ENCODE measurements at regions not wholly inside any gene's neighbourhood (a gene's known extent, or its start where the extent isn't known, plus 50 kb on each side); places are given as distances from the start of the nearest gene placed in this dataset.

DNA sequence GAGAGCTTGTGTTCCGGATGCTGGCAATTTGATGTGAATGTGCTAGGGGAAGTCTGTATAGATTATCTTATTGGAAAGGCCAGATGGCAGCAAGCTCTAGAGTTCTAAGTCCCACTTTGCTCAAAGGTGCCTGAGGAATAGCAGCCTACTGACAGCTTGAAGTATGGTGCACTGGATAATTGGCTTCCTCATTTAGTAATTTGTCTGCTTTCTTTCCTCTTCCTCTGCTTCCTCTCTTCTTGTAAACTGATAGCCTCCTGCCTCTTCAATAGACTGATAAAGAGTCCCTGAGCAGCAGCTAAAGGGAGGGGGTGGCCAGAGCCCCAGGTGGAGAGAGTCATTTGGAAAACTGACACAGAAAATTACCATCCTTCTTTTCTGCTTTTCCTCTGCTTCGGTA is 177.3 kb downstream of the FGF1 start:
- TF ChIP-seq, protein P1, sequence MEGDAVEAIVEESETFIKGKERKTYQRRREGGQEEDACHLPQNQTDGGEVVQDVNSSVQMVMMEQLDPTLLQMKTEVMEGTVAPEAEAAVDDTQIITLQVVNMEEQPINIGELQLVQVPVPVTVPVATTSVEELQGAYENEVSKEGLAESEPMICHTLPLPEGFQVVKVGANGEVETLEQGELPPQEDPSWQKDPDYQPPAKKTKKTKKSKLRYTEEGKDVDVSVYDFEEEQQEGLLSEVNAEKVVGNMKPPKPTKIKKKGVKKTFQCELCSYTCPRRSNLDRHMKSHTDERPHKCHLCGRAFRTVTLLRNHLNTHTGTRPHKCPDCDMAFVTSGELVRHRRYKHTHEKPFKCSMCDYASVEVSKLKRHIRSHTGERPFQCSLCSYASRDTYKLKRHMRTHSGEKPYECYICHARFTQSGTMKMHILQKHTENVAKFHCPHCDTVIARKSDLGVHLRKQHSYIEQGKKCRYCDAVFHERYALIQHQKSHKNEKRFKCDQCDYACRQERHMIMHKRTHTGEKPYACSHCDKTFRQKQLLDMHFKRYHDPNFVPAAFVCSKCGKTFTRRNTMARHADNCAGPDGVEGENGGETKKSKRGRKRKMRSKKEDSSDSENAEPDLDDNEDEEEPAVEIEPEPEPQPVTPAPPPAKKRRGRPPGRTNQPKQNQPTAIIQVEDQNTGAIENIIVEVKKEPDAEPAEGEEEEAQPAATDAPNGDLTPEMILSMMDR (conservative IDR thresholded peaks at IDR 0.05; ENCODE audit: low read length), result no peak

DNA sequence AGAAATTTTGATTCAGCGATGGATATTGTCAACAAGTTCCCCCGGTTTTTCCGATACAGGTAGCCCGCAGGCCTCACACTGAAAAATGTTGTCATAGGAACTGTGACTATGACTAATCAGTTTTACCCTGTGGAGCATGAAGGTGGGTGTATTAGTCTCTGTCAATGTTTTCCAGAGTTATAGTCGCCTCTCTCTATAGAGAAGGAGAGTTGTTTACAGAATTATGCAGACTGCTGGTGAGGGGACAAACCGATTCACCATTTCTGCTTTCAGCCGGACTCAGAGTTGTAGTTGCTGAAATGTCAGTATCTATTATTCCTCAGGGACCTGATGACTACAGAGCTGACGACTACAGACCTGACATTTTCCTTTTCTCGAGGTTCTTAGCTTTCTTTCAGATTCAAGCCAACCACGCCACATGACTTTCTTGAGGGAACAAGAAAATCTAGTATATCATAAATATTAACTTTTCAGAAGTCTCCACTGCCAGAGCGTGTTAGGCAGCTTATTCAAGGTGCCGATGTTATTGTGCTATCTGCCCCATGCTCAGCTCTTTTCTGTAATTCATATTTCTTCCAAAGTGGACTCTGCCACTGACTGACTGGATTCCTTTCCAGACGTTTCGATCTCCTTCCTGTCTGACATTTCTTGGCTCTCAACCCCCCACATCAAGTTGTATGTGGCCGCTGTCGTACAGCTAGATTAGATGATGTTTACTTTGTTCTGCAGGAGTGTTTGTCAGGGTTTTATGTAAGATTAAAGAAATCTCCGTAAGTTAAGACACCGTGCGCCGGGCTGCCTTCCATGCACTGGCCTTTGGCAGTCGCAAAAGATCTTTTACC is 178.1 kb downstream of the FGF1 start:
- no peak overlapping the region for H3K4me3 ChIP-seq (ENCODE audit: low read length)
- DNase-seq (ENCODE audit: low read depth), result no peak
- TF ChIP-seq, protein P1 (conservative IDR thresholded peaks at IDR 0.05; ENCODE audit: low read length), result no peak

More for the DNA sequence above, 177.3 kb downstream of the FGF1 start:
- no peak overlapping the region for H3K4me3 ChIP-seq (ENCODE audit: low read length)
- no peak for DNase-seq (ENCODE audit: low read depth)

DNA sequence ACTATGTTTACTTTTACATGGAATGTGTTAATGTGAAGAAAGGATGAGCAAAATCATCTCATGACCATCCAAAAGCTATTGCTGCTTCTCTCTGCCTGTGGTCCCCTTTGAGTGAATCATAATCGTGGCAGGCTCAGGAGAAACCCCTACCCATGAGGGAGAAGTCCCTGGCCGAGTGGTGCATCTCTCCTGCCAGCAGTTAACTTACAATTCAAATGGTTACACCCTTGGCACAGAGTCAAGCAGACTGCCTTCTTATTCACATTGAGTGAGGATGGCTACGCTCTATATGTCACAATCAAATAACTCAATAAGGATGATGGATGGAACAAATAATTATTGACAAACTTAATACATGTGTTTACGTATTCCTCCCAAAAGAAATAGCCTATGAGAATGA is 179.1 kb downstream of the FGF1 start:
- no peak overlapping the region for H3K4me3 ChIP-seq (ENCODE audit: low read length)
- DNase-seq (ENCODE audit: low read depth), result no peak
- TF ChIP-seq, protein P1 (conservative IDR thresholded peaks at IDR 0.05; ENCODE audit: low read length), result no peak

DNA sequence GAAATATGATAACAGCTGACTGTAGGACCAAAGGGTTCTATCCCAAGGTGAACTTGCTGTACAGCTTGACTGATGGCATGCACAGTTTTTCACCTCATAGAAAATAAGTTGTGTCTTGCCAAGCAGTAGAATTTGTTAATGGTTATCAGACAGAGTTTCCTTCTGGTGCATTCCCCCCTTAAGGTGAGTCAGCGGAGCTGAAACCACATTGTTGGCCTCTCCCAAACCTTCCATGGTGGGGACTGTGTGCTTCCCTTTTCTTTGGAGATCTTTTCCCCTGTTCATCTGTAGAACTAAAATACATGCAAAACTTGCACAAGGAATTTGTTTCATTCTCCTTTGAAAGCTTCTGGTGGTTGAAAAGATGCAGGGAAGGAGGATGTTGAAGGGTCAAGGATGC is 179.8 kb downstream of the FGF1 start:
- no peak for DNase-seq (ENCODE audit: low read depth)
- H3K4me3 ChIP-seq (ENCODE audit: low read length), result no peak overlapping the region
- TF ChIP-seq, protein P1 (conservative IDR thresholded peaks at IDR 0.05; ENCODE audit: low read length), result no peak

DNA sequence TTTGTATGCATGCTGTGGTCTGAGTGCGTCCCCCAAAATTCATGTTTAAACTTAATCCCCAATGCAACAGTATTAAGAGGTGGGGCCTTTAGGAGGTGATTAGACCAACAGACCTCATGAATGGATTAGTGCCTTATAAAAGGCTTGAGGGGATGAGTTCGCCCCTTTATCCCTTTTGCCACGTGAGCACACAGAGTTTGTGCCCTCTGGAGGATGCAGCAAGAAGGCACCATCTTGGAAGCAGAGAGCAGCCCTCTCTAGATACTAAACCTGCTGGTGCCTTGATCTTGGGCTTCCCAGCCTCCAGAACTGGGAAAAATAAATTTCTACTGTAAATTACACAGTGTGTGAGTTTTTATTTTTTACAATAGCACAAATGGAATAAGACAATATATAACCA is 177.1 kb upstream of the SPRY4 start:
- TF ChIP-seq, protein P1 (conservative IDR thresholded peaks at IDR 0.05; ENCODE audit: low read length), result no peak
- H3K4me3 ChIP-seq (ENCODE audit: low read length), result no peak overlapping the region
- no peak for DNase-seq (ENCODE audit: low read depth)

DNA sequence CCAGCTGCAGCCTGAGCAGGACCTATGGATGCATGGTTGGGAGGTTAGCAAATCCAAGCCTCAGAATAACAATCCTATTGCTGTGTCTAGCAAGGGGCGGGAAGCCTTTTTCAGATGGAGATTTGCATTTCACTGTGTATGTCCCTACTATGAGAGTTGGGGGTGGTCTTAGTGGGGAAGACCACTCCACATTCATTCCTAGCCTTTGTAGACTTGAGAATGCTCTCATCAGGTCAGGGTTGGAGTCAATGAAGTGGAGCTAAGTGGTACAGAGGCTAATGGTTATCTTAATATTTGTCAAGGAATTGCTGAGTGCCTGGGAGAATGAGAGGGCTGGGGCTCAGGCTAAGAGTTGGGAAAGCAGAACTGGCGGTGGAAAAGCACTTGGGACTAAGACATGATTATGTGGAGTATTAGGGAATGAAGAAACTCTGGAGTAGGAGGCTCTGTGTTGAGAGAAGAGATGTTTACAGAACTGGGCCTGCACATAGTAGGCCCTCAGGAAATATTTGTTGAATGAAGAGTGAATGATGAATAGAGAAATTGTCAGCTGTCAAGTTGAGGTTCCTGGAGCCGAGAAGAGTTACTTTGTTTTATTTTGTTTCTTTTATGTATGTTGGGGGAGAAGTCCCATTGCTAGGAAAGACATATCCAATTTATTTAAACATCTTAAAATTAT is 175.5 kb upstream of the SPRY4 start:
- DNase-seq (ENCODE audit: low read depth), result no peak
- TF ChIP-seq, protein P1 (conservative IDR thresholded peaks at IDR 0.05; ENCODE audit: low read length), result no peak
- no peak overlapping the region for H3K4me3 ChIP-seq (ENCODE audit: low read length)

All from AG10803 (cell line).